ENCODE measurements at regions not wholly inside any gene's neighbourhood (a gene's known extent, or its start where the extent isn't known, plus 50 kb on each side); places are given as distances from the start of the nearest gene placed in this dataset.

GRCh38 chr1:80987824-80988223, 812.9 kb upstream of the ADGRL2 start:
- DNase-seq (ENCODE audit: low spot score) = no peak

DNA sequence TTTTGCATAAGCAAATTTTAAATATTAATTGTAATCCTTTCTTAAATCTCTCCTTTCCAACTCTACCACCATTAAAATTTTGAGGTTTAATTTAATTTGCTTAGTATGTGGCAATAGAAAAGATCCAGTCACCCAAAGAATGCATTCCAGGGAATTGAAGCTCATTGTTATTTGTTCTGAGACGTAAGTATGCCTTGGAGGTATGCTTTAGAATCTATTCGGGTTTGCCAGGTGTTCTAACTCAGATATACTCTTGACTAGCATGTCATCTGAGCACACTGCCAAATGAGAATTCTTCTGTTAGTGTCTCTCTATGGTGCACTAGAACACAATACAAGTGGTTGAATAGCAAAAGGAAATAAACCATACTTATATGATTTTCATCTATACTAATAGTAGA, 813.6 kb upstream of the ADGRL2 start:
- DNase-seq (ENCODE audit: low spot score) = no peak

GRCh38 chr1:80982831-80983230, 817.9 kb upstream of the ADGRL2 start:
- no peak for DNase-seq (ENCODE audit: low spot score)

DNA sequence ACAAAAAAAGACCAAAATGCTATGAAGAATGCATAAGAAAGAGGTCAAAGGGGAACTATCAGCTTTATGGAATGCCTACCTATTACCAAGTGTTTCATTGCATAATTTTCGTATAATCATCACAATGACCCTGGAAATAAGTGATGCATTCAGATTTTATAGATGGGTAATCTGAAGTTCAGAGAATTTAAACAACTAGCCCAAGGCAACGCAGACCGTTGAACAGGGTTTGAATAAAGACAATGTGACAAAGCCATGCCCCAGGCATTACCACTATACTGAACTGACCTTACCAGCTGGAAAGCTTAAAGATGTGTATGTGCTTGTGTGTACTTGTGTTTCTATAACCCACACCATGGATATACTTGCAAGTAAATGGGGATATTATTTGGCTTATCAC, 827.6 kb upstream of the ADGRL2 start:
- no peak for DNase-seq (ENCODE audit: low spot score)

DNA sequence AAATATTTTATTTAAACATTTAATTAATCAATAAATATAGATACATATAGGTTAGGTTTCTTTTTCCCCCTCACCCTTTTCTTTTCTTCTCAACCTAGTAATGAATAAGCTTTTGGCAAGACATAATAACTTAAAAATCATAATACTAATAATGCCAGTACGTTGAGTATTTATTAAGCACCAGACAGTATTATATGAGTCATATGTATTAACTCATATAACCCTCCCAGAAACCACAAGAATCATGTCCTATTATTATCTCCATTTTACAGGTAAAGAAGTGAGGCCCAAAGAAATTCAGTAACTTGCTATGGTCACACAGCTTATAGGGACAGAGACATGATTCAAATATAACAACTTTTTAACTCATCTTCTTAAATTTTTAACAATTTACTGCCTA, 834.5 kb upstream of the ADGRL2 start:
- no peak for DNase-seq (ENCODE audit: low spot score)

- DNase-seq (ENCODE audit: low spot score) = no peak
Observed at GRCh38 chr1:80962564-80962963, 838.2 kb upstream of the ADGRL2 start.

GRCh38 chr1:80961464-80962190, 839.1 kb upstream of the ADGRL2 start:
- no peak for DNase-seq (ENCODE audit: low spot score)

GRCh38 chr1:80933346-80933745, 867.4 kb upstream of the ADGRL2 start:
- DNase-seq (ENCODE audit: low spot score) = peak; percentile 50

DNA sequence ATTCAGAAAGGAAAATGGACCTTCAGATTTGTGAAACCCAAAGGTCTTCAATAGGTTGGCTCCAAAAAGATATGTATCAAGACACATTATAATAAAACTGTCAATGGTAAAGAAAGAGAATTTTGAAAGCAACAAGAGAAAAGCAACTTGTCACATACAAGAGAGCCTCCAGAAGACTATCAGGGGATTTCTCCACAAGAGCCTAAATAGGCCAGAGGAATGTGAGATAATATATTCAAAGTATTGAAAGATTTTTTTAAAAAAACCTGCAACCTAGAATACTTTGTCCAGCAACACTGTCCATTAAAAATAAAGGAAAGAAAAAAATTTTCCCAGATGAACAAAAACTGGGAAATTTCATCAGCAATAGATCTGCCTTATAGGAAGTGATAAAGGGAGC, 869.6 kb upstream of the ADGRL2 start:
- DNase-seq (ENCODE audit: low spot score) = no peak

DNA sequence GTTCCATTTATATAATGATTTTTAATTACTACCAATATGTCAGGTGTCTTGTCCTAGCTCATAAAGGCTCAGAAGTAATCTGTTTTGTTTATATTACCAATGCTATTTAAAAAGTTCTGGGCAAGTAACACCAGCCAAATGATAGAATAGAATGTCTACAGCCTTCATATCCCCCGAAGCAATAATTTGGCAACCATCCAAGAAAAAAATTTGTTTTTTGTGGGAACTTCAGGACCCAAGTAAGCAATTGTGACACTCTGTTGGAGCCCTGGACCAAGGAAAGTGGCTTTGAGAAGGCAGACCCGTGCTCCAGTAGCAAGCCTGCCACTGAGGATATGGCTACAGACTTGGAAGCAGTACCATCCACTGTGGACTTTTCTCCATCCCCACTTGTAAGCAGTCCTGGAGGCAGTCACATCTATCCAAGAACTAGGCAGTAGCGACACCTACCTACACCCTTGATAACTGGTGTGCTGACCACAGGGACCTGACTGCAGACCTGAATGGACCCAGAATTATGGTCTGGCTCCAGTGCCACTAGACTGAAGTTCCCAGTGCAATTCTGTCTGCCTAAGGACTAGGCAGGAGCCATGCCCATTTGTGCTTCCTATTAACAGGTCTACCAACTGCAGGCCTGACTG, 870.7 kb upstream of the ADGRL2 start:
- no peak for DNase-seq (ENCODE audit: low spot score)

- DNase-seq (ENCODE audit: low spot score) = no peak
Observed at GRCh38 chr1:80926531-80926930, 874.2 kb upstream of the ADGRL2 start.

DNA sequence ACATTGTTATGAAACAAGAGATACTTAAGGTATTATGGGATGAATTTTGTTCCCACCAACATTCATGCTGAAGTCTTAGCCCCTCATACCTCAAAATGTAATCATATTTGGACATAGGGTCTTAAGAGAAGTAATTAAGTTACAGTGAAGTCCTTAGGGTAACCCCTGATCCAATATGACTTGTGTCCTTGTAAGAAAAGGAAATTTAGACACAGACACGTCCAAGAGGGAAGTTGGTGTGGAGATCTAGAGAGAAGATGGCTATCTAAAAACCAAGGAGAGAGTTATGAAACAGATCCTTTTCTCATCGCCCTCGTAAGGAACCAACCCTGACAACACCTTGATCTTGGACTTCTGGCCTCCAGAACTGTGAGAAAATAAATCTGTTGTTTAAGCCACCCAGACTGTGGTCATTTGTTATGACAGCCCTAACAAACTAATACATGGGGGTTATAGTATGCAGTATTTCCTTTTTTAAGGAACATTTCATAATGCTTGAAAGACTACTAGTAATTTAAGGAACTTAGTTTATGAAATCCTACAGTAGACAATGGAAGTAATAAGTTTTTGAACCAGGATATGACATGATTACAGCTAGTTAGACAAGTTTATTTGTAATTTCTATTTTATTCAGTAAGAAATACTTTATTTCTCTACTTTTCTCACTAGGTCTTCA, 875.5 kb upstream of the ADGRL2 start:
- no peak for DNase-seq (ENCODE audit: low spot score)

- DNase-seq (ENCODE audit: low spot score) = no peak
Observed at GRCh38 chr1:80924290-80924689, 876.4 kb upstream of the ADGRL2 start.

GRCh38 chr1:80922906-80923305, 877.8 kb upstream of the ADGRL2 start:
- no peak for DNase-seq (ENCODE audit: low spot score)

- no peak for DNase-seq (ENCODE audit: low spot score)
Observed at GRCh38 chr1:80919426-80919825, 881.3 kb upstream of the ADGRL2 start.

DNA sequence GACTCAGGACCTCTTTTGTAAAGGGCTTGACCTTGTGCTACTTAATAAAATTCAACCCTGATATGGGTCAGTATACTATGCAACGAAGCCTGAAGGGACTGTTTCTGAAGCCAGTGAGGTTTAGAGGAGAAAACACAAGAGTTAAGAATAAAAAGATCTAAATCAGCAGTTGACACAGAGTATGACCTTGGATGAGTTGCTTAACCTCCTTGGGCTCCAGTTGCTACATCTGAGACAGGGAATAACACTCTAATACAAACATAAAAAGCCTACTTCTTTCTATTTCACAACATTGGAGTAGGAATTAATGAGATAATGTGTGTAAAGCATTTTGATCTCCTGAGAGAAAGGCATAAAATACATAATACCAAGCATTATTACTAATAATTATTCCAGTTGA, 882.4 kb upstream of the ADGRL2 start:
- no peak for DNase-seq (ENCODE audit: low spot score)

GRCh38 chr1:80917826-80918225, 882.9 kb upstream of the ADGRL2 start:
- DNase-seq (ENCODE audit: low spot score) = no peak

- no peak for DNase-seq (ENCODE audit: low spot score)
Observed at GRCh38 chr1:80917225-80917624, 883.5 kb upstream of the ADGRL2 start.

- no peak for DNase-seq (ENCODE audit: low spot score)
Observed at GRCh38 chr1:80915491-80915890, 885.2 kb upstream of the ADGRL2 start.

DNA sequence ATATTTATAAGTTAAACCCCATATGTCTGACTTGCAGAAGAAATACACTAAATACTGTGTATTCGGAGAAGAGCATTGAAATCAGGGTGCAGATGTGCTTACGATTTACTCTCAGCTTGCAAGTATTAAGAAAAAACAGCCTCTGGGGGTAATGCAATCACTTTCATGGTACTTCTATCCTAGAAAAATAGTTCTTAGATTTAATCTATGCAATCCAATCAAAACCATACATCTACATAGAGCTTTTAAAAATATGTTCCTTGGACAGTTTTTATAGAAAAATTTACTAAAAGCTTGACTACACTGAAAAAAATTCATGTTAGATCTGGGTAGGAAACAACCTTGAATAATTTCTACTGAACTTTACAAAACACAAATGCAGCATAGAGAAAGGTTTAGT, 890.3 kb upstream of the ADGRL2 start:
- DNase-seq (ENCODE audit: low spot score) = no peak

GRCh38 chr1:80909172-80909784, 891.5 kb upstream of the ADGRL2 start:
- DNase-seq (ENCODE audit: low spot score) = no peak

DNA sequence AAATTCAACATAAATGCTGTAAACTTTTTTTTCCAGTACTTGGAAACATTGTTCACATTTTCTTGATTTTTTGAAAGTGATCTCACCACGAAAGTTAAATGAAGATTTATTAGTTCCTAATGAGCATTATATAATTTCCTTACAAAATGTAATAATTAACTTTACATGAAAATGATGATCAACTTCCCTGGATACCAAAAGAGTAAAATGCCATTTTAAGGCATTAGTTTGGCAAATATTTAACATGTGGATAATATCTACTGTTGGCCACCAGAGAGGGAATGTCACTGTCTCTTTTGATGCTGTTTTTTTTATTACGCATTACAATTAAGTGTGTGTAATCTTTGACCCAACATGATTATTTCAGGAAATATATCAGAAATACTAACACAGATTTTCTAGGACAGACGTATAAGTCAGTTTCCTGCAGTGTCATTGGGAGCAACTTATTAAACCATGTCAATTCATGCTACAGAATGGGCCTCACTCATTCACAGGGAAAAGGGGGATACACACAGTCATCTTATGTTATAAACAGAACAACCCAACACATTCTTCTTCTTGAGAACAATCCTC, 903.9 kb upstream of the ADGRL2 start:
- no peak for DNase-seq (ENCODE audit: low spot score)

DNA sequence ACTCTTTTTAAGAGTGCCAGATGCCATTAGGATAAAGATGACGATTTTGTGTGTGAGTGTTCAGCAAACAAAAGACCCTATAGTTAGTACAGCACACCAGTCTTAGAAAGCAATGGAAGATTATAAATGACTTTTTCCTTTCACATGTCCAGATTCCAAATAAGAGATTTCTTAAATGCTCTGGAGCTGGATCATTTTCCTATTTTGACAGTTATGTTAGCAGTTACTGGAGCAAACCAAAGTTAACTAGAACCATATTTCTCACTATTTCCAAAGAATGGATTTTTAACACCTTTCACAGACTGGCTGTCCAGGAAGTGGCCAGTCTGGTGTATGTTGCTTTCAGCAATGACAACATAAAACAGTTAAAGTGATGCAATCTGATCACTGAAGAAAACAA, 905.8 kb upstream of the ADGRL2 start:
- no peak for DNase-seq (ENCODE audit: low spot score)

Data from Ammon's horn (tissue), 1 donor.